H1 (cell line): ENCODE measurements at regions not wholly inside any gene's neighbourhood (a gene's known extent, or its start where the extent isn't known, plus 50 kb on each side); places are given as distances from the start of the nearest gene placed in this dataset.

ENCODE experiments used
- CTCF ChIA-PET: fragments of 300-600 bp; sonication (Branson Sonifier 250); formaldehyde crosslinking; loops from one replicate; lab custom pipeline; 2021; ENCODE audit not compliant: partially characterized antibody; lab: Charles Lee
- POLR2A ChIA-PET: fragments of 300-600 bp; sonication (Branson Sonifier 250); formaldehyde crosslinking; loops from one replicate; lab custom pipeline; 2021; ENCODE audit warnings: inconsistent platforms; ENCODE audit not compliant: partially characterized antibody; lab: Charles Lee
- DNase-seq, 2 experiments: peaks; one replicate each; pipeline versions ENCODE4 v3.0.0 to v3.0.0-alpha.2; 2010 to 2022; ENCODE audit warnings: low spot score in 2 of 2, low read depth in 1 of 2, mixed read lengths in 1 of 2
- FAIRE-seq: peaks from 2 replicates; lab custom pipeline; 2011; peaks lifted over from hg19 to GRCh38; lab: Jason Lieb, UNC
- H2AFZ ChIP-seq: 2 replicates; pipeline ENCODE4 v1.8.1; 2012; ENCODE audit warnings: low read length, inconsistent platforms
- H2AK5ac ChIP-seq: 2 replicates; pipeline ENCODE4 v1.6.1; 2013; ENCODE audit warnings: low read depth, low read length
- H2BK120ac ChIP-seq: replicated peaks from 2 replicates; pipeline ENCODE3; 2013; ENCODE audit warnings: low read depth, low read length, inconsistent platforms
- H2BK12ac ChIP-seq: 2 replicates; pipeline ENCODE4 v1.6.1; 2013; ENCODE audit warnings: low read depth, low read length
- H2BK15ac ChIP-seq: 2 replicates; pipeline ENCODE4 v1.6.1; 2013; ENCODE audit warnings: low read length
- H2BK20ac ChIP-seq: 2 replicates; pipeline ENCODE4 v1.6.1; 2013; ENCODE audit warnings: low read length
- H2BK5ac ChIP-seq: 2 replicates; pipeline ENCODE4 v1.6.1; 2013; ENCODE audit warnings: low read depth, low read length
- H3K14ac ChIP-seq: 2 replicates; pipeline ENCODE4 v1.6.1; 2013; ENCODE audit warnings: inconsistent platforms; ENCODE audit not compliant: insufficient read length
- H3K18ac ChIP-seq: 2 replicates; pipeline ENCODE4 v1.6.1; 2013; ENCODE audit warnings: low read length; ENCODE audit errors: extremely low read depth
- H3K23ac ChIP-seq: 2 replicates; pipeline ENCODE4 v1.6.1; 2013; ENCODE audit warnings: inconsistent platforms; ENCODE audit not compliant: insufficient read length
- H3K23me2 ChIP-seq: 2 replicates; pipeline ENCODE4 v1.6.1; 2013; ENCODE audit warnings: low read depth, low read length
- H3K27ac ChIP-seq: 2 replicates; pipeline ENCODE4 v1.6.1; 2011; ENCODE audit warnings: low read depth, low read length, inconsistent platforms
- H3K27me3 ChIP-seq, 4 experiments: replicated peaks in 1 of 4; 1 replicate in 1 of 4; 2 replicates in 3 of 4; pipeline versions ENCODE4 v1.6.1 to v1.8.1; 2011 to 2013; ENCODE audit warnings: low read length in 3 of 4, mild to moderate bottlenecking in 3 of 4, inconsistent platforms in 2 of 4, mixed read lengths in 2 of 4, moderate library complexity in 1 of 4; ENCODE audit not compliant: control insufficient read depth in 3 of 4, insufficient read depth in 3 of 4; ENCODE audit errors: extremely low read depth in 1 of 4
- H3K36me3 ChIP-seq, 4 experiments: 2 replicates each; pipeline versions ENCODE4 v1.6.1 to v1.8.1; 2011 to 2013; ENCODE audit warnings: mild to moderate bottlenecking in 4 of 4, low read length in 3 of 4, moderate library complexity in 2 of 4, control low read depth in 1 of 4, inconsistent platforms in 1 of 4; ENCODE audit not compliant: insufficient read depth in 4 of 4, control insufficient read depth in 2 of 4
- H3K4ac ChIP-seq: replicated peaks from 2 replicates; pipeline ENCODE3; 2013; ENCODE audit warnings: low read length, low read depth, mixed read lengths, inconsistent platforms; ENCODE audit not compliant: insufficient read length
- H3K4me1 ChIP-seq, 4 experiments: replicated peaks in 1 of 4; 1 replicate in 1 of 4; 2 replicates in 3 of 4; pipeline versions ENCODE4 v1.6.1 to v1.8.1; 2011 to 2013; ENCODE audit warnings: low read length in 3 of 4, inconsistent platforms in 2 of 4, mixed read lengths in 1 of 4; ENCODE audit not compliant: insufficient read depth in 4 of 4, control insufficient read depth in 3 of 4
- H3K4me2 ChIP-seq, 2 experiments: 2 replicates each; pipeline versions ENCODE4 v1.6.1 to v1.8.1; 2011 to 2013; ENCODE audit warnings: low read depth in 2 of 2, low read length in 2 of 2, control low read depth in 1 of 2, inconsistent platforms in 1 of 2, mild to moderate bottlenecking in 1 of 2; ENCODE audit not compliant: insufficient read depth in 1 of 2
- H3K4me3 ChIP-seq, 4 experiments: fragments of 200-600, 300-600 bp in 1 of 4; sonication (generic), shearing (Covaris generic), sonication (Bioruptor Twin) in 1 of 4; 2 replicates each; pipeline versions ENCODE4 v1.5.1 to v1.8.1; 2011 to 2016; ENCODE audit warnings: low read length in 4 of 4, low read depth in 3 of 4, control low read depth in 2 of 4, inconsistent platforms in 2 of 4, mild to moderate bottlenecking in 2 of 4, mixed read lengths in 1 of 4, moderate library complexity in 1 of 4; ENCODE audit not compliant: insufficient read depth in 2 of 4; ENCODE audit errors: extremely low read depth in 1 of 4
- H3K56ac ChIP-seq: replicated peaks from 2 replicates; pipeline ENCODE3; 2013; ENCODE audit warnings: low read depth, mild to moderate bottlenecking, mixed read lengths, low read length, inconsistent platforms; ENCODE audit not compliant: insufficient read length
- H3K79me1 ChIP-seq: 2 replicates; pipeline ENCODE4 v1.6.1; 2013; ENCODE audit warnings: low read depth, low read length, control low read depth
- H3K79me2 ChIP-seq, 2 experiments: 2 replicates each; pipeline versions ENCODE4 v1.6.1 to v1.8.1; 2012 to 2013; ENCODE audit warnings: low read length in 2 of 2, mild to moderate bottlenecking in 2 of 2, inconsistent platforms in 1 of 2; ENCODE audit not compliant: insufficient read depth in 2 of 2, control insufficient read depth in 1 of 2
- H3K9ac ChIP-seq, 4 experiments: replicated peaks in 1 of 4; 1 replicate in 1 of 4; 2 replicates in 3 of 4; pipeline versions ENCODE4 v1.6.1 to v1.8.1; 2011 to 2013; ENCODE audit warnings: low read depth in 3 of 4, low read length in 3 of 4, control low read depth in 2 of 4, mild to moderate bottlenecking in 2 of 4, moderate library complexity in 2 of 4, inconsistent platforms in 1 of 4; ENCODE audit errors: extremely low read depth in 1 of 4
- H3K9me3 ChIP-seq, 2 experiments: 2 replicates each; pipeline versions ENCODE4 v1.6.1 to v1.8.1; 2012 to 2013; ENCODE audit warnings: mild to moderate bottlenecking in 2 of 2, moderate library complexity in 2 of 2, control low read depth in 1 of 2, inconsistent platforms in 1 of 2, low read depth in 1 of 2, low read length in 1 of 2, mixed read lengths in 1 of 2; ENCODE audit not compliant: insufficient read depth in 2 of 2
- H4K20me1 ChIP-seq, 2 experiments: replicated peaks in 1 of 2; 2 replicates each; pipeline versions ENCODE3 to v1.8.1; 2011 to 2013; ENCODE audit warnings: inconsistent platforms in 2 of 2, low read length in 2 of 2, mild to moderate bottlenecking in 1 of 2; ENCODE audit not compliant: insufficient read depth in 2 of 2, control insufficient read depth in 1 of 2
- H4K5ac ChIP-seq: 2 replicates; pipeline ENCODE4 v1.6.1; 2013; ENCODE audit warnings: low read length, low read depth, mixed read lengths, inconsistent platforms; ENCODE audit not compliant: insufficient read length
- H4K8ac ChIP-seq: 2 replicates; pipeline ENCODE4 v1.8.0; 2013; ENCODE audit warnings: mild to moderate bottlenecking, moderate library complexity, low read length, inconsistent platforms; ENCODE audit not compliant: insufficient read depth; ENCODE audit errors: extremely low read depth
- H4K91ac ChIP-seq: replicated peaks from 2 replicates; pipeline ENCODE3; 2013; ENCODE audit warnings: low read length, mixed read lengths, inconsistent platforms; ENCODE audit not compliant: insufficient read length
- CEBPB ChIP-seq: IDR thresholded peaks from 2 replicates; pipeline ENCODE4 v1.6.1; 2012; ENCODE audit warnings: low read depth, low read length
- CREB1 ChIP-seq: IDR thresholded peaks from 2 replicates; pipeline ENCODE4 v1.6.1; 2012; ENCODE audit warnings: inconsistent platforms
- GABPA ChIP-seq: IDR thresholded peaks from 2 replicates; pipeline ENCODE4 v1.6.1; 2011; ENCODE audit warnings: mild to moderate bottlenecking, low read length, moderate library complexity, borderline replicate concordance; ENCODE audit not compliant: insufficient read depth
- KDM1A ChIP-seq: fragments of 200-600, 300-600 bp; sonication (generic); IDR thresholded peaks from 2 replicates; pipeline ENCODE4 v1.7.1; 2016; ENCODE audit warnings: mild to moderate bottlenecking, low read length, borderline replicate concordance
- KDM5A ChIP-seq: fragments of 200-600 bp; IDR thresholded peaks from 2 replicates; pipeline ENCODE4 v1.7.1; 2012; ENCODE audit warnings: mild to moderate bottlenecking, low read length, inconsistent platforms, mixed read lengths
- MAFK ChIP-seq: IDR thresholded peaks from 2 replicates; pipeline ENCODE4 v1.6.1; 2012; ENCODE audit warnings: low read depth, mild to moderate bottlenecking, improper control_type of control experiment, low read length
- RFX5 ChIP-seq: IDR thresholded peaks from 2 replicates; pipeline ENCODE4 v1.6.1; 2011; ENCODE audit warnings: low read depth, low read length, improper control_type of control experiment, borderline replicate concordance
- RXRA ChIP-seq: IDR thresholded peaks from 2 replicates; pipeline ENCODE4 v1.6.1; 2011; ENCODE audit warnings: low read depth, mild to moderate bottlenecking, low read length, moderate library complexity; ENCODE audit not compliant: insufficient read depth
- SUZ12 ChIP-seq: fragments of 200-600 bp; sonication (generic); IDR thresholded peaks from 2 replicates; pipeline ENCODE4 v1.6.1; 2012; ENCODE audit warnings: mild to moderate bottlenecking, inconsistent platforms, low read length, moderate library complexity, mixed read lengths
- WGBS, 2 experiments: shearing (Covaris generic) in 1 of 2; methylation state at CpG; one replicate each; pipeline versions ENCODE4 v1.1.6 to v1.1.7; 2013 to 2015; ENCODE audit warnings: low lambda C conversion rate in 2 of 2, mixed read lengths in 2 of 2, inconsistent platforms in 1 of 2, low coverage in 1 of 2, missing lambda C conversion rate in 1 of 2; ENCODE audit not compliant: insufficient replicate concordance in 2 of 2, insufficient coverage in 1 of 2, insufficient read length in 1 of 2; ENCODE audit errors: extremely low coverage in 1 of 2, missing lambda C conversion rate in 1 of 2; 5-methylcytosine and 5-hydroxymethylcytosine counted together

DNA sequence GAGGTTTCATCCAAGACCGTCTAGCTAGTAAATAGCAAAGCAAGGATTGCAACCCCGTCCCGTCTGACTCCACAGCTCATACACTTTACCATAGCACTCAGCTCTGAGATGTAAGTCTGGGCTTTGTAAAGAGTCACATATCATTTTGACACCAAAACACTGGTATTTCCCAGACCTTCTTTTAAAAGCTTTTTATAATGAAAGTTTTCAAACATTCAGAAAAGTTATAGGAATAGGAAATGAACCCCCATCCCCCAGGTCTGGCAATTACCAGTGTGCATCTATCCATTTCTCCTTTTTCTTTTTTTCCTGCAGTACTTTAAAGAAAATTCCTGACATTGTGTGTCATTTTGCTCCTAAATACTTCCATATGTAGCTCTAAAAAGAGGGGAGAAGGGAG is 183.6 kb upstream of the CCND2 start:
- Histone ChIP-seq H4K5ac (no peak overlapping the region), H3K4me3 (no peak overlapping the region), H2BK5ac (no peak overlapping the region), H2AK5ac (no peak overlapping the region), H2BK15ac (no peak overlapping the region), H3K79me2 (no peaks in the 10 kb centered on the region), H3K23me2 (no peaks in the 10 kb centered on the region), H3K9ac (no peak overlapping the region), H4K20me1 (no peaks in the 10 kb centered on the region), H3K27ac (no peak overlapping the region), H3K18ac (no peak overlapping the region), H3K4ac (no peak overlapping the region), H2BK120ac (no peak overlapping the region), H2AFZ (no peak overlapping the region), H3K23ac (no peak overlapping the region), H3K27me3 (no peaks in the 10 kb centered on the region), H3K56ac (no peak overlapping the region), H2BK20ac (no peak overlapping the region), H3K9me3 (no peaks in the 10 kb centered on the region), H3K4me2 (no peak overlapping the region), H3K36me3 (no peaks in the 10 kb centered on the region), H4K91ac (no peak overlapping the region), H3K4me1 (peaks cover 0 to 2% (median 0%) of the 10 kb centered on the region in 4 experiments; a peak in 1 of 7 replicates), H2BK12ac (no peak overlapping the region), H4K8ac (no peak overlapping the region), H3K14ac (no peak overlapping the region), H3K79me1 (no peaks in the 10 kb centered on the region)
- POLR2A ChIA-PET: interaction anchor here (1.0 to 1.2 kb wide), 2 partner anchors 40 to 187 kb away, joined by 3 to 4 read pairs; no protein-coding TSS in a partner anchor
- TF ChIP-seq RFX5 (no peak), SUZ12 (no peak), CEBPB (no peak), GABPA (no peak), RXRA (no peak), KDM1A (no peak), MAFK (no peak), CREB1 (no peak), KDM5A (no peak)
- no peak for DNase-seq
- FAIRE-seq: no peak
- CTCF ChIA-PET: interaction anchor here (1.2 to 1.9 kb wide), 6 partner anchors 18 to 204 kb away, joined by 3 to 7 read pairs (median 4); no protein-coding TSS in a partner anchor
- 95% methylated on average over 3 of the region's 3 CpGs; no CpG with 5 or more reads in 1 of the 2 experiments for WGBS, 2 experiments
